ENCODE measurements at regions not wholly inside any gene's neighbourhood (a gene's known extent, or its start where the extent isn't known, plus 50 kb on each side); places are given as distances from the start of the nearest gene placed in this dataset.
"Not testable (repeated sequence)": the region's sequence is repeated elsewhere in the genome, so short reads cannot be mapped to it uniquely, and the experiment has no call there.

GRCh38 chr1:79966438-79966837, 959.9 kb upstream of the ADGRL4 start:
- DNase-seq = no peak

GRCh38 chr1:79959635-79960034, 953.1 kb upstream of the ADGRL4 start:
- DNase-seq = no peak

GRCh38 chr1:79955966-79956365, 949.4 kb upstream of the ADGRL4 start:
- no peak for DNase-seq

GRCh38 chr1:79950511-79950910, 944.0 kb upstream of the ADGRL4 start:
- DNase-seq = no peak

GRCh38 chr1:79945391-79945790, 938.9 kb upstream of the ADGRL4 start:
- no peak for DNase-seq

GRCh38 chr1:79929356-79929755, 922.8 kb upstream of the ADGRL4 start:
- no peak for DNase-seq

GRCh38 chr1:79928901-79929300, 922.4 kb upstream of the ADGRL4 start:
- no peak for DNase-seq

GRCh38 chr1:79920960-79921669, 914.6 kb upstream of the ADGRL4 start:
- no peak for DNase-seq

GRCh38 chr1:79914896-79915295, 908.4 kb upstream of the ADGRL4 start:
- DNase-seq = no peak

- DNase-seq = no peak
Observed at GRCh38 chr1:79912813-79913212, 906.3 kb upstream of the ADGRL4 start.

GRCh38 chr1:79903321-79903720, 896.8 kb upstream of the ADGRL4 start:
- no peak for DNase-seq

- no peak for DNase-seq
Observed at GRCh38 chr1:79902418-79902817, 895.9 kb upstream of the ADGRL4 start.

- no peak for DNase-seq
Observed at GRCh38 chr1:79899914-79900313, 893.4 kb upstream of the ADGRL4 start.

GRCh38 chr1:79896140-79896539, 889.6 kb upstream of the ADGRL4 start:
- no peak for DNase-seq

- DNase-seq = no peak
Observed at GRCh38 chr1:79895573-79895972, 889.0 kb upstream of the ADGRL4 start.

- DNase-seq = not testable (repeated sequence)
Observed at GRCh38 chr1:79894129-79894528, 887.6 kb upstream of the ADGRL4 start.

GRCh38 chr1:79887059-79887458, 880.5 kb upstream of the ADGRL4 start:
- no peak for DNase-seq

GRCh38 chr1:79885101-79885500, 878.6 kb upstream of the ADGRL4 start:
- no peak for DNase-seq

- DNase-seq = no peak
Observed at GRCh38 chr1:79877086-79877485, 870.6 kb upstream of the ADGRL4 start.

- no peak for DNase-seq
Observed at GRCh38 chr1:79875187-79875586, 868.7 kb upstream of the ADGRL4 start.

- no peak for DNase-seq
Observed at GRCh38 chr1:79874289-79874688, 867.8 kb upstream of the ADGRL4 start.

- DNase-seq = no peak
Observed at GRCh38 chr1:79859212-79859948, 852.9 kb upstream of the ADGRL4 start.

GRCh38 chr1:79852004-79852403, 845.5 kb upstream of the ADGRL4 start:
- DNase-seq = no peak

GRCh38 chr1:79849388-79849787, 842.9 kb upstream of the ADGRL4 start:
- DNase-seq = no peak

- no peak for DNase-seq
Observed at GRCh38 chr1:79848316-79848715, 841.8 kb upstream of the ADGRL4 start.

All from NCI-H345 (cell line).